ENCODE measurements at regions not wholly inside any gene's neighbourhood (a gene's known extent, or its start where the extent isn't known, plus 50 kb on each side); places are given as distances from the start of the nearest gene placed in this dataset.

DNA sequence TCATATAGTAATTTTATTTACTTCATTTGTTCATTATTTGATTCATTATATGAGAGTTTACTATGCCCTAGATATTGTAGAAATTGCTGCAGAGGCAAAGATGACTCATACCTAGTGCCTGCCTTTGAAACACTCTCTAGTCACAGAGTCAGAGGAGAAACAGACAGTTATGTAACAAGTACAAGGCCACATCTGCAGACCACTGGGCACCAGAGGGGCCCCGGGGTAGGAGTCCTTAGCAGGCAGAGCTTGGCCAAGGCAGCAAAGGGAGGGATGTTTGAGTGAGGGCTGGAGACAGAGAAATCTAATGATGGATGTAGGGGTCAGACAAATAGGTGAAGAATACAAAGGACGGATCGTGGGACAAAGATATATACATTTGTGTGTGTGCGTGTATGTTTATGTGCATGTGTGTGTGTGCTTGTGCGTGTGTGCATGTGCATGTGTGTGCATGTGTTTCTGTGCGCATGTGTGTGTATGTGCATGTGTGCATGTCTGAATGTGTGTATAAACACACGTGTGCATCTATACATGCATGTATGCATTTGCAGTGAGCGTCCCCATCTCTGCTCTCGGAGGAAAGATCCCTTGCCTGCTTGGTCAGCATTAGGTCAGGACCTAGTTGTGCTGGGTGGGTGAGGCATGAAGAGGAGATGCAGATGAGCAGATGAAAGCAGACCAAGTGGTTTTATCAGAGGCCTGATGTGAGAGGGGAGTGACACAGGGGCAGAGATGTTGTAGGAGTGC, 170.6 kb upstream of the MYT1L start:
- DNase-seq (ENCODE audit: low read depth in 2 of 2) = no peak
- no peak overlapping the region for H3K4me3 ChIP-seq (replicated peaks in 1 of 2; ENCODE audit: low read depth in 2 of 2, low read length in 2 of 2)
- TF ChIP-seq, protein P1, sequence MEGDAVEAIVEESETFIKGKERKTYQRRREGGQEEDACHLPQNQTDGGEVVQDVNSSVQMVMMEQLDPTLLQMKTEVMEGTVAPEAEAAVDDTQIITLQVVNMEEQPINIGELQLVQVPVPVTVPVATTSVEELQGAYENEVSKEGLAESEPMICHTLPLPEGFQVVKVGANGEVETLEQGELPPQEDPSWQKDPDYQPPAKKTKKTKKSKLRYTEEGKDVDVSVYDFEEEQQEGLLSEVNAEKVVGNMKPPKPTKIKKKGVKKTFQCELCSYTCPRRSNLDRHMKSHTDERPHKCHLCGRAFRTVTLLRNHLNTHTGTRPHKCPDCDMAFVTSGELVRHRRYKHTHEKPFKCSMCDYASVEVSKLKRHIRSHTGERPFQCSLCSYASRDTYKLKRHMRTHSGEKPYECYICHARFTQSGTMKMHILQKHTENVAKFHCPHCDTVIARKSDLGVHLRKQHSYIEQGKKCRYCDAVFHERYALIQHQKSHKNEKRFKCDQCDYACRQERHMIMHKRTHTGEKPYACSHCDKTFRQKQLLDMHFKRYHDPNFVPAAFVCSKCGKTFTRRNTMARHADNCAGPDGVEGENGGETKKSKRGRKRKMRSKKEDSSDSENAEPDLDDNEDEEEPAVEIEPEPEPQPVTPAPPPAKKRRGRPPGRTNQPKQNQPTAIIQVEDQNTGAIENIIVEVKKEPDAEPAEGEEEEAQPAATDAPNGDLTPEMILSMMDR (IDR thresholded peaks at IDR 0.05; ENCODE audit: low read depth, low read length) = no peak

DNA sequence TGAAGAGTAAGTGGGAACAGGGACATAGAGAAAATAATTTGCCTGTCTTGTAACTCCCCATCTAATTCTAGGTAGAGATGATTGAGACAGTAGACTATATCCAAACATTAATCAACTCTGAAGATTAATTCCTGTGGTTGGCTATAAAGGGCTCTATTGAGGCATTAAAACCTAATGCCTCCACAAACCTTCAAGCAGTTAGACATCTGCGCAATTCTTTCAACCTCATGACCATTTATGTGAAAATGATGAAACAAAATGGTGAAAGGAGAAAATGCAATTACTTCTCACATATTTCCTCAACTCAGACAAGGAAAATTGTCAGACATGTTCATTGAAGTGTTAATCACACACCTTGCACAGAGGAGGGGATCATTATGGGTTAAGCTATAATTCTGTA, 164.5 kb upstream of the MYT1L start:
- TF ChIP-seq, protein P1 (IDR thresholded peaks at IDR 0.05; ENCODE audit: low read depth, low read length) = no peak
- no peak for DNase-seq (ENCODE audit: low read depth in 2 of 2)

DNA sequence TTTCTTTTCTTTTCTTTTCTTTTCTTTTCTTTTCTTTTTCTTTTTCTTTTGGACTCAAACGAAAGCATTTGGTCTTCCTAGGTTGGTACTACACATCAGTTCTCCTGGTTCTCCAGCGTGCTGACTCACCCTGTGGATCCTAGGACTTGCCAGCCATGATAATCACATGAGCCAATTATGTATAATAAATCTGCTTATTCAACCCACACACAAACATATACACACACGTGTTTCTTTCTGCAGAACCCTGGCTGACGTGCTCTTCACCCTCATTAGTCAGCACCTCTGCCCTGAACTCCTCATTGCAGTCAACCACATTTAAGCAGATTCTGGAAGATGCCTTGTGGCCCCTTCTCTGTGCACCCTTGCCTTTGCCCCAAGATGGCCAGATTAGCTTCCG, 162.4 kb upstream of the MYT1L start:
- DNase-seq (ENCODE audit: low read depth in 2 of 2) = no peak
- H3K4me3 ChIP-seq (replicated peaks in 1 of 2; ENCODE audit: low read depth in 2 of 2, low read length in 2 of 2) = no peak overlapping the region
- TF ChIP-seq, protein P1 (IDR thresholded peaks at IDR 0.05; ENCODE audit: low read depth, low read length) = no peak

More for the DNA sequence above, 164.5 kb upstream of the MYT1L start:
- H3K4me3 ChIP-seq (replicated peaks in 1 of 2; ENCODE audit: low read depth in 2 of 2, low read length in 2 of 2) = no peak overlapping the region

- H3K4me3 ChIP-seq (replicated peaks in 1 of 2; ENCODE audit: low read depth in 2 of 2, low read length in 2 of 2) = no peak overlapping the region
- TF ChIP-seq, protein P1 (IDR thresholded peaks at IDR 0.05; ENCODE audit: low read depth, low read length) = no peak
- no peak for DNase-seq (ENCODE audit: low read depth in 2 of 2)
Observed at GRCh38 chr2:2492800-2493199, 161.7 kb upstream of the MYT1L start.

DNA sequence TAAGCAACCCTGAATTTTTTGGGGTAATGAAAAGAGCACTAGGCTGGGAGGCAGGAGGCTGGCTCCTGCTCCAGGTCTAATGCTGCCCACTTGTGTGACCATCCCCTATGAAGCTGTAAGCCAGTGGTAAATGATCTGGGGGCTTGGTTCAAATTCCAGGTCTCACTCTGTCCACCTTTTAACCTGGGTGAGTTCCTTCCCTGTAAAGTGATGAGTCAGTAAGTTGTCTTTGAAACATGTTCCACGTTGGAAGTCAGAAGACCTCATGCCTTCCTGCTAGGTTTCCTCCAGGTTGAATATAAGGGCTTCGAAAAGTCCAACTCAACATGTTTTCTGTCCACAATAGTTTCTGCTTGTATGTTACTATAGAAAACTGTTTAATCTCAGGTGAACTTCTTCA, 160.9 kb upstream of the MYT1L start:
- TF ChIP-seq, protein P1 (IDR thresholded peaks at IDR 0.05; ENCODE audit: low read depth, low read length) = no peak
- H3K4me3 ChIP-seq (replicated peaks in 1 of 2; ENCODE audit: low read depth in 2 of 2, low read length in 2 of 2) = no peak overlapping the region
- DNase-seq (ENCODE audit: low read depth in 2 of 2) = no peak

DNA sequence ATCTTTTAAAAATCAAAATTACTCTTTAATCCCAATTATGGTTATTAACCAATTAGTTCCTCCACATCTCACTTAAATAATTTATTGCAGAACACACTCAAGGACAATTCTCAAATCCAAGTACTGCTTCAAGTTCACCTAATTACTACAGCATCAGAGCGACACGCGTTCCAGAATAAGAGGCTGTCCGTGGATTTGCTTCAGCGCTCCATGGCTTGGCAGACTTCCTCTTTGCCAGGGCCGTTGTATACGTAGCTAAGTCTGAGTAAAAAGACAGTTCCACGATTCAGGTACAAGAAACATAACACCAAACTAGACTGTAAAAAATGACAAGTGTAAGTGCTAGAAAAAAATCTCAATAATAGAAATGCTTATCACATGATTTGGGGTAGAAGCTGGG, 153.2 kb upstream of the MYT1L start:
- no peak for DNase-seq (ENCODE audit: low read depth in 2 of 2)
- H3K4me3 ChIP-seq (replicated peaks in 1 of 2; ENCODE audit: low read depth in 2 of 2, low read length in 2 of 2) = no peak overlapping the region
- TF ChIP-seq, protein P1 (IDR thresholded peaks at IDR 0.05; ENCODE audit: low read depth, low read length) = no peak

DNA sequence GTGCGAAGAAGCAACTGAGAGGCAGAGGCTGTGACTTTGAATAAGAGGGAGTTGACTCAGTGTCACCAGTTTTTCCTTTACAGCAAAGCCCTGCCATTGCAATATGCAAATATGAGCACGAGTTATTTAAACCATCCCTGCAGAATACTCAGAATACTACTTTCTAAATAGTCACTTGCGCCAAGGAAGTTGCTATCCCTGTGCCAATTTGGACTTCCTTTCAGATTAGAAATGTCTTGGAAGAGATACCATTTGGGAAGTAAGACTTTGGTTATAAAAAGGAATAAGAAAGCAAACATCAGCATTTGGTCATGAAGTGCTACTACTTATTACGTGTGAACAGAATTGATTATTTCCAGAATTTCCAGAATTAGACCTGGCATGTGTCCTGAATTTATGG, 151.8 kb upstream of the MYT1L start:
- no peak for DNase-seq (ENCODE audit: low read depth in 2 of 2)
- TF ChIP-seq, protein P1 (IDR thresholded peaks at IDR 0.05; ENCODE audit: low read depth, low read length) = no peak
- no peak overlapping the region for H3K4me3 ChIP-seq (replicated peaks in 1 of 2; ENCODE audit: low read depth in 2 of 2, low read length in 2 of 2)
